RWPE1 (cell line): ENCODE measurements at regions not wholly inside any gene's neighbourhood (a gene's known extent, or its start where the extent isn't known, plus 50 kb on each side); places are given as distances from the start of the nearest gene placed in this dataset.

Experiments
- CTCF ChIA-PET: fragments of 350-600 bp; sonication (Branson Sonifier 250); formaldehyde crosslinking; extraction: SDS; loops from one replicate; lab custom pipeline; 2021; lab: Yijun Ruan, JAX
- POLR2A ChIA-PET: fragments of 400-600 bp; formaldehyde crosslinking; extraction: SDS; loops from one replicate; lab custom pipeline; 2020; ENCODE audit warnings: antibody characterized with exemption; ENCODE audit not compliant: low non-redundant PET; lab: Yijun Ruan, JAX
- DNase-seq: peaks from one replicate; pipeline ENCODE4 v3.0.0; 2012; ENCODE audit warnings: low spot score
- H3K27ac ChIP-seq: fragments of 450-650 bp; 2 replicates; pipeline ENCODE4 v1.5.1; 2017
- CTCF ChIP-seq: fragments of 450-650 bp; conservative IDR thresholded peaks from 2 replicates; pipeline ENCODE4 v1.5.1; 2017; ENCODE audit warnings: low read depth, mild to moderate bottlenecking

DNA sequence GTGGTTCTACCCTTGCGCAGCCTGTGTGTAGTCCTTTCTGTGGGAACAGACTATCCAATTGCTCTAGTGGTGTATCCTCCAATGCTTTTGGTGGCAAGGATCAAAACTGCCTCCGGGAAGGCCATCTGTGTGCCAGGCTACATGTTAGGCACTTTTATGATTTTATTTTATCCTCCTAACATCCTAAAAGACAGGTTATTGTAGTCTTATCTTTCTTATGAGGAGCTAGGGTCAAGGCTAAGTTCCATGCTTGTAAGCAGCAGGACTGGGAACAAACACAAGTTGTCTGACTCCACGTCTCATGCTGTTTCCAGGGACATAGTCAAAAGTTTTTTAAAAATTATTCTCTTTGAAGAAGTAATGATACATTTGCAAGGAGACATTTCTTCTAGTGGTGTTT lies 278.7 kb upstream of the ADAMTSL1 start:
- no peak for DNase-seq
- POLR2A ChIA-PET, result no interaction called here

DNA sequence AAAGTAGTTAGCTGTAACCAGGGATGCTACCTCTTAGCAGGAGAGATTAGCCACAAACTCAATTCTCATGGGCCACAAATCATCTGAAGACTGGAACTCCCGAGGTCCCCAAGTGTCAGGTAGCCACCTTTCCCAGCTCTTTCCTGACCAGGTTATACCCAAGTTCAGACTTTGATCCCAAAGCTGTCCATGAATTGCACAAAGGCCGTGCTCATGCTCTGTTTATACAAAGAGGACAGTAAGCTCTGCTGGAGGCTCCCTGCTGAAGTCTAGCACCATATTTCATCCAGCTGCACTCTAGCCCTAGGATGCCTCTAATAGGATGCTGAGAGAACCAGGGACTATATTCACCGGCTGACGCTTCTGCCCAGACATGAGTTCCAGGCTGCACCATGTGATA lies 271.0 kb upstream of the ADAMTSL1 start:
- ChIA-PET POLR2A (no interaction called here), CTCF (interaction anchor here (0.6 kb wide), 1 partner anchor 75 kb away, joined by 3 read pairs; no protein-coding TSS in a partner anchor)
- no peak for TF ChIP-seq CTCF
- no peak for DNase-seq
- no peak overlapping the region for H3K27ac ChIP-seq

More for the DNA sequence above, 278.7 kb upstream of the ADAMTSL1 start:
- CTCF ChIA-PET, result no interaction called here
- TF ChIP-seq CTCF, result no peak
- H3K27ac ChIP-seq, result no peak overlapping the region

DNA sequence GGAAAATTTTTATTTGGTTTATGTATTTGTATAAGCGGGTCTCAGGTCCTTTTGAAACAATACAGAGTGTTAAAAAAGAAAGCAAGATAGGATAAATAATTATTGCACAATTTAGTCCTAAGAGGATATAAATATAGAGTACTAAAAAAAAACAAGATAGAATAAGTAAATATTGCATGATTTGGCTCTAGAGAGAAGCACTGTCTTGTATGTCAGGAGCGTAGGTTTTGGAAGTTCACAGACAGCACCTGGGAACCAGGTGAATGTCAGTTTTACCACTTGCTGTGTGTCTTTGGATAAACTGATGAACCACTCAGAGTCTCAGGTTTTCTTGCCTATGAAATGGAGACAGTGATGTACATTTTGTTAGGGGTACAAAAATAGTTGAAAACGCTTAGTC lies 266.2 kb upstream of the ADAMTSL1 start:
- H3K27ac ChIP-seq, result no peak overlapping the region
- ChIA-PET POLR2A (no interaction called here), CTCF (interaction anchor here (0.5 to 0.7 kb wide), 6 partner anchors 56 to 1091 kb away, joined by 3 to 5 read pairs (median 4); no protein-coding TSS in a partner anchor)
- no peak for DNase-seq
- TF ChIP-seq CTCF, result no peak

DNA sequence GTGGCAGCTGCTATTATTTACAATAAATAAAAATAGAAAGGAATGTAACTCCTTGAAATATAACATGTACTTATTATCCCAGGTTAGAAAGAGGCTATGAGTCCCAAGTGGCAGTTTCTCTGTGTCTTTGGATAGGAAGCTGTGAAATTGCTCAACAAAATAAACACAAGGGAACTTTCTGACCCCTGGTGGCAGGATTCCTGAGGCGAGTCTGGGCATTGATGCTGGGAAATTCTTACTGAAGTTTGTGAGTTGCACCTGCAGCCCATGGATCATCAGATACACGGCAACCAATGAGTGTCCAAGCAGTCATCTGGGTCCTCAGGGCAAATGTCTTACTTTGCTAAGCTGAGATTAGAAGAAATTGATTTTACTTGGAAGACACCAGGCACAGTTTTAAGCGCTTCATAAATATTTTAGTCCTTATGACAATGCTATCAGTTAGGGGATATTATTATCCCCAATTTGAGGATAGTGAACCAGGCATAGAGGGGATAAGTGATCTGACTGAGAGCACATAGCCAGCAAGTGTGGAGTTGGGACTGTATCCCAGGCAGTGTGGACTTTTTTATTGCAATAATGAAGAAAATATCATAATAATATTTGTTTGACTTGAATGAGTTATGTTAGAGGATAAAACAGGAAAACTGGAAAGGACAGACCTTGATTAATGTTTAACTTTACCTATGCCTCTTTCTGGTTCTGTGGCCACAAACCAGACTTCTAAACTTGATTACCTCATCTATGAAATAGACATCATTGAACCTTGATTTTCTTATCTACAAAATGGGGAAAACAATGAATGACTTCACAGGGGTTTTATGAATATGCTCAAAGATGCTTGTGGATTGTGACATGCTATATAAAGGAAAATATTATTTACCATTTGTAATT lies 265.5 kb upstream of the ADAMTSL1 start:
- peak; percentile 38 for DNase-seq
- peak; percentile 73 for TF ChIP-seq CTCF
- H3K27ac ChIP-seq, result no peak overlapping the region
- CTCF ChIA-PET, result interaction anchor here (0.5 to 0.7 kb wide), 6 partner anchors 57 to 1092 kb away, joined by 3 to 5 read pairs (median 4); no protein-coding TSS in a partner anchor
- POLR2A ChIA-PET, result no interaction called here

DNA sequence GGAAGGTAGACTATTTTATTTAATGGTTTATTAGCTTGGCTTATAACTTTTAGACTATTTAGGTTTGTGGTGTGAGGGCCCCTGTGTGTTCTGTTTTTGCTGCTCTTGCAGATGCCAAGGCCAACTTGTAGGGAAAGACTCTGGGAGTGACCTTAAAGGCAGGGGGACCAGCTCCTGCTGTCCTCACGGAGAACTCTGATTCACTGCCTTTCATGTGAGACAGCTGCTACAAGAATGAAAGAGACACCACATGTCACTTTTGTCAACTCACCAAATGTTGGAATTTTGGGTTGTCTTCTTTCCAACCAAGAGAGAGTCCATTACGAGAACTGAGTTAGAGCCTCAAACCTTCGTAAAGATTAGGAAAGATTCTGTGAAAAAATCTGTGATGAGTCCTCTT lies 258.3 kb upstream of the ADAMTSL1 start:
- no peak for TF ChIP-seq CTCF
- POLR2A ChIA-PET, result no interaction called here
- DNase-seq, result no peak
- CTCF ChIA-PET, result interaction anchor here (1.0 kb wide), 1 partner anchor 405 kb away, joined by 4 read pairs; no protein-coding TSS in a partner anchor
- no peak overlapping the region for H3K27ac ChIP-seq

DNA sequence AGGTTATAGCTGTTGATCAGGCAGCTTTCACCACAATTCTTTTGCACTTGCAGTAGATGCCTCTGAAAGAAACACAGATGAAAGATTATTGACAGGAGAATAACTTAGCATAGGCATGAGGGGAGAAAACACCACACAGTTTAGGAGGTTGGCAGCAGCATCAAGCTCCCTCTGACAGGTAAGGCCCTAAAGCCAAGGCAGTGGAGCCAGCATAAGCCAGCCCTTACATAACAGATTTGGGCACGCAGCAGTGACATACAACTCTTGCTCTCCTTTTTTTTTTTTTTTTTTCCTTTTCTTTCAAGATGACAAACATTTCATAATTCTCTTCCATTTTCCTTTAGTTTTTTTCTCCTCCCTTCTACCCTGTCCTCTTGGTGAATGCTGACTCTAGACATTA lies 257.6 kb upstream of the ADAMTSL1 start:
- H3K27ac ChIP-seq, result no peak overlapping the region
- DNase-seq, result no peak
- ChIA-PET POLR2A (no interaction called here), CTCF (no interaction called here)
- no peak for TF ChIP-seq CTCF
